Uterus (tissue), 3 donors: ENCODE measurements at regions not wholly inside any gene's neighbourhood (a gene's known extent, or its start where the extent isn't known, plus 50 kb on each side); places are given as distances from the start of the nearest gene placed in this dataset.

Source experiments
- DNase-seq, 2 donors: peaks; one replicate each; pipeline ENCODE4 v3.0.0-alpha.2; 2019 to 2020
- H3K27ac ChIP-seq, 2 donors: fragments of 200-600 bp; sonication (generic); 1 replicate in 1 of 2; 2 replicates in 1 of 2; pipeline ENCODE4 v1.5.1; 2016 to 2018
- H3K27me3 ChIP-seq, 2 donors: fragments of 200-600 bp; sonication (generic); one replicate each; pipeline ENCODE4 v1.5.1; 2018 to 2019; ENCODE audit warnings: control low read depth in 1 of 2
- H3K36me3 ChIP-seq, 2 donors: fragments of 200-600 bp; sonication (generic); one replicate each; pipeline ENCODE4 v1.5.1; 2019; ENCODE audit warnings: control low read depth in 1 of 2
- H3K4me1 ChIP-seq, 2 donors: fragments of 200-600 bp; sonication (generic); one replicate each; pipeline ENCODE4 v1.5.1; 2018 to 2019; ENCODE audit warnings: control low read depth in 1 of 2
- H3K4me3 ChIP-seq, 2 donors: fragments of 200-600 bp; sonication (generic); 1 replicate in 1 of 2; 2 replicates in 1 of 2; pipeline ENCODE4 v1.5.1; 2018 to 2019; ENCODE audit warnings: mild to moderate bottlenecking in 1 of 2
- H3K9me3 ChIP-seq, 2 donors: fragments of 200-600 bp; sonication (generic); one replicate each; pipeline ENCODE4 v1.5.1; 2019; ENCODE audit warnings: control low read depth in 1 of 2
- CTCF ChIP-seq, 4 experiments: fragments of 200-600 bp in 2 of 4; fragments of 450-650 bp in 2 of 4; sonication (generic) in 2 of 4; IDR thresholded peaks; one replicate each; pipeline ENCODE4 v1.5.1; 2016 to 2019; ENCODE audit warnings: antibody characterized with exemption in 4 of 4, mild to moderate bottlenecking in 2 of 4, moderate library complexity in 1 of 4
- POLR2A ChIP-seq, 2 donors: fragments of 450-650 bp; IDR thresholded peaks; one replicate each; pipeline ENCODE4 v1.6.1; 2016; ENCODE audit warnings: antibody characterized with exemption in 2 of 2, mild to moderate bottlenecking in 1 of 2, moderate library complexity in 1 of 2
- intact Hi-C: fragments of 100-400 bp; cut with DNase I; formaldehyde crosslinking; loops from one replicate; pipeline ENCODE4 v1.15.1; 2023; ENCODE audit warnings: low total_unique reads
- donor health status: DM: yes; HTN: yes; CAD: no.

- Histone ChIP-seq H3K27ac (no peak overlapping the region), H3K27me3 (no peaks in the 10 kb centered on the region), H3K36me3 (no peaks in the 10 kb centered on the region), H3K9me3 (no peaks in the 10 kb centered on the region), H3K4me3 (no peak overlapping the region), H3K4me1 (peaks cover 0 to 3% of the 10 kb centered on the region in 2 donors)
- TF ChIP-seq CTCF (IDR thresholded peaks at IDR 0.05) (no peak), POLR2A (IDR thresholded peaks at IDR 0.05) (no peak)
- intact Hi-C loops, result no loop called here
- DNase-seq, result no peak
Measured at GRCh38 chr17:72403713-72404209, 282.9 kb downstream of the SOX9 start.

- Histone ChIP-seq H3K27ac (no peak overlapping the region), H3K9me3 (no peaks in the 10 kb centered on the region), H3K4me1 (peaks cover 0 to 3% of the 10 kb centered on the region in 2 donors), H3K27me3 (no peaks in the 10 kb centered on the region), H3K4me3 (no peak overlapping the region), H3K36me3 (no peaks in the 10 kb centered on the region)
- DNase-seq, result no peak
- intact Hi-C loops, result no loop called here
- TF ChIP-seq CTCF (IDR thresholded peaks at IDR 0.05), result no peak
- TF ChIP-seq POLR2A (IDR thresholded peaks at IDR 0.05), result no peak
Measured at GRCh38 chr17:72404872-72405271, 284.1 kb downstream of the SOX9 start.

GRCh38 chr17:72405662-72406230, 284.9 kb downstream of the SOX9 start:
- Histone ChIP-seq H3K9me3 (no peaks in the 10 kb centered on the region), H3K4me3 (no peak overlapping the region), H3K36me3 (no peaks in the 10 kb centered on the region), H3K27ac (no peak overlapping the region), H3K27me3 (no peaks in the 10 kb centered on the region), H3K4me1 (peaks cover 0 to 3% of the 10 kb centered on the region in 2 donors)
- intact Hi-C loops, result no loop called here
- no peak for TF ChIP-seq POLR2A (IDR thresholded peaks at IDR 0.05)
- TF ChIP-seq CTCF (IDR thresholded peaks at IDR 0.05), result no peak
- no peak for DNase-seq

- no peaks in the 10 kb centered on the region for H3K9me3 ChIP-seq
- TF ChIP-seq POLR2A (IDR thresholded peaks at IDR 0.05) (no peak), CTCF (IDR thresholded peaks at IDR 0.05) (no peak)
- peaks cover 0 to 3% of the 10 kb centered on the region in 2 donors for H3K4me1 ChIP-seq
- no peak for DNase-seq
- H3K27ac ChIP-seq, result no peak overlapping the region
- intact Hi-C loops, result no loop called here
- no peaks in the 10 kb centered on the region for H3K27me3 ChIP-seq
- no peak overlapping the region for H3K4me3 ChIP-seq
- H3K36me3 ChIP-seq, result no peaks in the 10 kb centered on the region
Measured at GRCh38 chr17:72406498-72406897, 285.7 kb downstream of the SOX9 start.

- no peaks in the 10 kb centered on the region for H3K9me3 ChIP-seq
- H3K27me3 ChIP-seq, result no peaks in the 10 kb centered on the region
- H3K27ac ChIP-seq, result no peak overlapping the region
- H3K4me1 ChIP-seq, result peaks cover 0 to 3% of the 10 kb centered on the region in 2 donors
- H3K36me3 ChIP-seq, result no peaks in the 10 kb centered on the region
- intact Hi-C loops, result no loop called here
- H3K4me3 ChIP-seq, result no peak overlapping the region
- no peak for TF ChIP-seq CTCF (IDR thresholded peaks at IDR 0.05)
- no peak for TF ChIP-seq POLR2A (IDR thresholded peaks at IDR 0.05)
- DNase-seq, result peak; percentile 50 to 67
Measured at GRCh38 chr17:72407336-72407909, 286.6 kb downstream of the SOX9 start.
